ENCODE measurements at regions not wholly inside any gene's neighbourhood (a gene's known extent, or its start where the extent isn't known, plus 50 kb on each side); places are given as distances from the start of the nearest gene placed in this dataset.

- no peak for TF ChIP-seq KDM1A (IDR thresholded peaks at IDR 0.05; ENCODE audit: borderline replicate concordance, low read length)
- no peak for TF ChIP-seq POU5F1 (IDR thresholded peaks at IDR 0.05; ENCODE audit: low read depth, low read length)
Measured at GRCh38 chr15:95068701-95069521, 837.5 kb downstream of the MCTP2 start (continued).

Data from H1 (cell line).